D721Med (cell line): ENCODE measurements at regions not wholly inside any gene's neighbourhood (a gene's known extent, or its start where the extent isn't known, plus 50 kb on each side); places are given as distances from the start of the nearest gene placed in this dataset.

Source experiments
- DNase-seq: peaks from one replicate; pipeline ENCODE4 v3.0.0; 2011; ENCODE audit warnings: low spot score; ENCODE audit not compliant: insufficient read length
- FAIRE-seq: peaks from 2 replicates; lab custom pipeline; 2011; peaks lifted over from hg19 to GRCh38; lab: Jason Lieb, UNC
- TF ChIP-seq, protein P1 (sequence below): IDR thresholded peaks from 2 replicates; pipeline ENCODE4 v1.5.1; 2012; ENCODE audit warnings: mild to moderate bottlenecking, control low read depth; ENCODE audit not compliant: insufficient read depth; ENCODE audit errors: missing control alignments

DNA sequence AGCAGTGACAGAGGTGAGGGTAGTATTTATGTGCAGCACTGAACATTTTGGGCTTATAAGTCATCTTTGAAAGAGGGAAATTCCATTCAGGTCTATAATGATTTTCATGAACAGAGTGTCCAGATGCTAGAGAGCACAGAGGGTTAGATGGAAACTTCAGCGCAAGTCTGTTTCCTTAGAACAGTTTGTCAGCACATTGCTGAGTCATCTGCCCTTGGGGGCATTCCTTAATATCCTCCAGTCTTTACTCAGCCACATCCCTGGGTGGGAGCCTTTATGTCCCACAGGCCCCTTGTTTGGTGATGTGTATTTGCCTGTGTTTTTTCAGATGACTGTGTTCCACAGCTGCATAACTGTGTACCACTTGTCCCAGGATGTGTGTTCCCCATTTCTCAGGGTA, 138.5 kb upstream of the S1PR3 start:
- DNase-seq = no peak

DNA sequence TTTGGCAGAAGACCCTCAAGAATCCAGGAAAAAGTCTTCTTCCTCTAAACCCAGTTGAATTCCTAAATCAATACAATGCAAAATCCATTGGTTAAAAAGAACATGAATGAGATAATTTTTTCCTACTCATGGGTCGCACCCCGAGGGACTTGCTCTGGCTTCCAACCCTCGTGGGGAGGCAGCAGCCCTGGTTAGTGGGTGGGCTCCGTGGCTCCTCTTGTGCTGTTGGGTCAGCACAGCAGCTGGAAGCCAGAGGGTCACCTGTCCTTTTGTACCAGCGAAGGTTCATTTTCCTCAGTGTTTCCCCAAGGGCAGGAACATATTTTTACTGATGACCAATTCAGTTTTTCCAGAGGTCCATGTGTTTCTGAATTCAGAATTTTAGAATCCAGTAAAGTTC, 120.6 kb upstream of the S1PR3 start:
- TF ChIP-seq, protein P1, sequence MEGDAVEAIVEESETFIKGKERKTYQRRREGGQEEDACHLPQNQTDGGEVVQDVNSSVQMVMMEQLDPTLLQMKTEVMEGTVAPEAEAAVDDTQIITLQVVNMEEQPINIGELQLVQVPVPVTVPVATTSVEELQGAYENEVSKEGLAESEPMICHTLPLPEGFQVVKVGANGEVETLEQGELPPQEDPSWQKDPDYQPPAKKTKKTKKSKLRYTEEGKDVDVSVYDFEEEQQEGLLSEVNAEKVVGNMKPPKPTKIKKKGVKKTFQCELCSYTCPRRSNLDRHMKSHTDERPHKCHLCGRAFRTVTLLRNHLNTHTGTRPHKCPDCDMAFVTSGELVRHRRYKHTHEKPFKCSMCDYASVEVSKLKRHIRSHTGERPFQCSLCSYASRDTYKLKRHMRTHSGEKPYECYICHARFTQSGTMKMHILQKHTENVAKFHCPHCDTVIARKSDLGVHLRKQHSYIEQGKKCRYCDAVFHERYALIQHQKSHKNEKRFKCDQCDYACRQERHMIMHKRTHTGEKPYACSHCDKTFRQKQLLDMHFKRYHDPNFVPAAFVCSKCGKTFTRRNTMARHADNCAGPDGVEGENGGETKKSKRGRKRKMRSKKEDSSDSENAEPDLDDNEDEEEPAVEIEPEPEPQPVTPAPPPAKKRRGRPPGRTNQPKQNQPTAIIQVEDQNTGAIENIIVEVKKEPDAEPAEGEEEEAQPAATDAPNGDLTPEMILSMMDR = no peak
- FAIRE-seq = no peak
- DNase-seq = no peak

More for the DNA sequence above, 138.5 kb upstream of the S1PR3 start:
- TF ChIP-seq, protein P1 = no peak
- no peak for FAIRE-seq

DNA sequence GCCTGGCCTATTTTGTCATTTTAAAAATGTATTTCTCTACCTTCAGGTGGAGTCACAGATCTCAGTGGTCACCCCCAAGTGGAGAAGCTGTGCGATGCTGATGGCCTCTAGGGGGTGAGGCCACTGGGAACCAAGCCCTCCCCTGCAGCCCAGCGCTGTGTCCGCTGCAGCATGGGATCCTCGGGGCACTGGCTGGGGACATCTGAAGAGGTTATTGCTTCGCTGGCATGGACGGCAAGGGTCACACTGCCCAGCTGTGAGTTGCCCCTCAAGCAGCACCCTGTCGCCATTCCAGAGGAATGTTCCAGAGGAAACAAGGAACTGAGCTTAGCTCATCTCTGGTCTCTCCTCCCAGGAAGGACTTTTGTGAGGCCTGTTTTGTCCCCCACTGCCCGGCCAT, 119.6 kb upstream of the S1PR3 start:
- DNase-seq (no peak), FAIRE-seq (no peak)
- TF ChIP-seq, protein P1 = no peak

DNA sequence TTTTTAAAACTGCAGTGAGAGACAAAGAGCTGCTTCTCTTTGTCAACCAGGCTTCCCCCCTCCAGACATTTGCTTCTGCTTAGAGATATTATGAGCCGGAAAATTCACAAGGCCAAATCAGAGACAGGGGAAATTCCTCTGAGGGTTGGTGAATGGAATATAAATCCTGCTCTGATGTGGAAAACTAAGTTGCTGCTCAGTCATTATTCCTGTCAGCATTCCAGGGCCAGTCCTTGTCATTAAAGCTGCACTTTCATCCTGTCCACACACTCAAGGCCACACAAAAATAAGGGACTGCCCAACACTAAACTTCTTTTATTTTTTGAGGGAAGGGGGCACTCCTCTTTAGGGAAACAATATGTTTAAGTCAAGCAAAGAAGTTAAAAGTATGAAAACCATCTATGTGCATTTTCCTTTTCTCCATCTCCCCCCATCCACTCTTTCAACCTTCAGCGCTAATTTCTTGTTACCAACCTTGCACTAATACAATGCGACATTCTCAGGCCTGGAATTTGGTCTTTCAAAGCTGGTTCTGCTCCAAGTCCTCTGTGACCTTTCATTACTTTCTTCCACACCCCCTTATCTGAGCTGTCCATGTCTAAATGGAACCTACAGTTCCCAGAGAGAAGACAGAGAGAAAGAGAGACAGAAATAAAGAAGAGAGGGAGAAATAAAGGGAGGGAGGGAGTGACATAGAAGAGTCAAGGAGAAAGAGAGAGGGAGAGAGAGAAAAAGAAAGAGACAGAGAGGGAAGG, 118.9 kb upstream of the S1PR3 start:
- TF ChIP-seq, protein P1 = no peak
- no peak for FAIRE-seq
- DNase-seq = no peak

DNA sequence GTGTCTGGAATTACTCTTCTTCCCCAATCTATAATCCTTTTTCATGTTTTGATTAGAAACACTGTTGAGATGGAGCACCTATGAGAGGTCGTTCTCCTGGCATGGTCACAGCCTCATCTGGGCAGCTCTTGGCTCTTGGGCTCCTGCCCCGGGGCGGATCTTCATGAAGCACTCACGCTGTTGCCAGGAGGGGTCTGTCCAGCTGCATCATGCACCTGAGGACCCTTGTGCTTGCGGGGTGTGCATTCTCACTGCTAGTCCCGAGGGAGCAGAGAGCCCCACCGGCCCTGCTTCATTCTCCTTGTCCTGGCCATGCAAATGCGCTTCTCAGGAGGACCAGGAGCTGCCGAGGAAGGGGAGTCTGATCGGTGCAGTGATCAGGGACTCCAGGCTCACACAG, 117.6 kb upstream of the S1PR3 start:
- DNase-seq = no peak
- TF ChIP-seq, protein P1 = no peak
- FAIRE-seq = no peak

DNA sequence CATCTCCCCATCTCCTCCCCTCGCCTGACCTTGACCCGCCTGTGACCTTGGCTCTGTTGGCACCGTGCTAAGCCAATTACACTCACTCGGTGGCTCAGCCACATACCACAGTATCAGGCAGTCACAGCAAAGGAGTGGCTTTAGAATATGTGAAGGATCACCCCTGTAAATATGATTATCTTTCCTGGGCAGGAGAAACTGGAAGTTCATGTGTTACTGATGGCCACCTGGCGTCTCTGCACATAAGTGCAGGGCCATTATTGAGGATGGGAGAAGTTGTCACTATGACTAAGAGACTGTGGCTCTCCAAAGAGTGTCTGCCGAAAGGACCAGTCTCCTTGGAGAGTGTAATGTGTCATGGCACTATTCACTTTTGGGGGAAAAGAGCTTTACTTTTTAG, 116.9 kb upstream of the S1PR3 start:
- DNase-seq (no peak), FAIRE-seq (no peak)
- TF ChIP-seq, protein P1 = no peak

DNA sequence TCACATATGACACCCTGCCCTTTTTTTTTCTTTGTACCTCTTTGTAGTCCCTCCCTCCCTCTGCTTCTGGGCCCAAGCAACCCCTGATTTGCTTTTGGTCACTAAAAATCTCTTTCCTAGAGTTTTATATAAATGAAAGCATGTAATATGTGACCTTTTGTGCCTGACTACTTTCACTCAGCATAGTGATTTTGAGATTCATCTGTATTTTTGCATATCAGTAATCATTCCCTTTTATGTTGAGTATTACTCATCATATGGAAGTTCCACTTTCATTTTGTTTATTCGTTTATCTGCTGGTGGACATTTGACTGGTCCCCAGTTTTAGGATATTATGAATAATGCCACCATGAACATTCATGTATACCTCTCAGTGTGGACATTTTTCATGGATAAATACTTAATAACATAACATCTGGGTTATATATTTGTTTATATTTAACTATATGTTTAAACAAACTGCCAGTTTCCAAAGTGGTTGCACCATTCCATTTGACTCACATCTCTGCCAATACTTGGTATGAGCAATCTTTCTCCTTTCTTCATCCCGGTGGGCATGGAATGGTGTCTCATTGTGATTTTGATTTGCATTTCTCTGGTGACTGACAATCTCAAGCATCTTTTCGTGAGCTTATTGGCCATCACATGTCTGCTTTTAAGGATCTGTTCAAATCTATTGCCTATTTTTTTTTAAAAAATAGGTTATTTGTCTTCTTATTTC, 115.7 kb upstream of the S1PR3 start:
- FAIRE-seq = no peak
- TF ChIP-seq, protein P1 = no peak
- DNase-seq = no peak
